ENCODE measurements at regions not wholly inside any gene's neighbourhood (a gene's known extent, or its start where the extent isn't known, plus 50 kb on each side); places are given as distances from the start of the nearest gene placed in this dataset.

DNA sequence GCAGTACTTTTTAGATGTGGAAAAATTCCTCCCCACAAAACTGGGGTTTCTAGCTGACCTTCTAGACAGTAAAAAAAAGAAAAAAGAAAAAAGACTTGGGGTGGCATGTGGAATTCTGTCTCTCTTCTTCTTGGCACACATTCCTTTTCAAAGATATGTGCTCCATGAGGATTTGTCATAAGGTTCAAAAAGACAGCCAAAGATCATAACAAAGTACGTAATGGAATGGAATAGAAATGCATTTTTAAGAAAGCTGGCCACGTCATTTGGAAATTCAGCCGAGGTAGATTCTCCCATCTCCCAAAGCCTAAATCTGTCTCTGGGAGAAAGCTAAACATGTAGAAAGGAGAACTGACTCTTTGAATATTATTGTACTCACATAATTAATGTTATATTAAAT lies 381.3 kb upstream of the NFE2L3 start:
- Histone ChIP-seq H3K27ac (no peak overlapping the region), H3K4me3 (no peak overlapping the region), H3K27me3 (no peaks in the 10 kb centered on the region), H3K36me3 (no peaks in the 10 kb centered on the region), H3K9me3 (no peaks in the 10 kb centered on the region), H3K4me1 (no peaks in the 10 kb centered on the region)
- no peak for DNase-seq (ENCODE audit: low spot score in 2 of 2)
- no peak for TF ChIP-seq POLR2AphosphoS5 (IDR thresholded peaks at IDR 0.05)
- TF ChIP-seq POLR2A (IDR thresholded peaks at IDR 0.05) = no peak
- no peak for TF ChIP-seq CTCF (IDR thresholded peaks at IDR 0.05)
- intact Hi-C loops (cut with DNase I; ENCODE audit: low total_unique reads) = no loop called here

DNA sequence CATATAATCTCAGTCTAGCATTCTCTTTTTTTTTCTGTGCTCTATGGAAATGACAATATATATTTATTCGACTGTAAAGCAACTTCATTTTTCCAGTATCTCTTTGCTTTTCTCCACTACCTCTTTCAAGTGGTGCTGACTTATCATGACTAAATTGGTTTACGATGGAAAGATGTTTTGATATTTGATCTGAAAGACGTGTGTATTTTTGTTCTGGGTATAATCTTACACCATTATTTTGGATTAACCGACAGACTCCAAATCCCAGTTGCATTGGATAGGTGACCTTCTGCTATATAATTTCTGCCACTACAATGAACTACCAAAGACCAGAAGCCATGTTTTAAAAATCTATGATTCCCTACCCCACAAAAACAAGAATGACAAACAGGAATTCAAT lies 380.5 kb upstream of the NFE2L3 start:
- Histone ChIP-seq H3K4me1 (no peaks in the 10 kb centered on the region), H3K4me3 (no peak overlapping the region), H3K9me3 (no peaks in the 10 kb centered on the region), H3K36me3 (no peaks in the 10 kb centered on the region), H3K27me3 (no peaks in the 10 kb centered on the region), H3K27ac (no peak overlapping the region)
- DNase-seq (ENCODE audit: low spot score in 2 of 2) = no peak
- intact Hi-C loops (cut with DNase I; ENCODE audit: low total_unique reads) = no loop called here
- TF ChIP-seq POLR2AphosphoS5 (IDR thresholded peaks at IDR 0.05) (no peak), POLR2A (IDR thresholded peaks at IDR 0.05) (no peak)

DNA sequence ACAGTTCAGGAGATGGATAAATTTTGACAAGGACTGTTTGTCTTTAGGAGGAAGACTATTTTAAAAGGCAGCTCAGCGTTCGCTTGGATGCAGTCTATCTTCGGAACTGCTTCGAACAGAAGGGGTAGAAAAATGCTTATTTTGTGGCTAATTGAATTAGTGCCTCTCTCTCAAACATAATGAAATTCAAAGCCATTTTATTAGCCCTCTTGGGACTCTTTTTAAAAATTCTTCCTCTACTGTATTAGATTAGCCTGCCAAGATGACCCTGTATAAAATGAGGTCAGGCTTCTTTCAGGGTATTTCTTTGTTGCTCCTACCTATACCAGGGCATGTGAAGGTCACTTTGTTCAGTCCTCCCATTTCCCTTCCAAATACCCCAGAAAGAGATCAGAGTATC lies 379.2 kb upstream of the NFE2L3 start:
- no peak for TF ChIP-seq CTCF (IDR thresholded peaks at IDR 0.05)
- TF ChIP-seq POLR2AphosphoS5 (IDR thresholded peaks at IDR 0.05) = no peak
- TF ChIP-seq POLR2A (IDR thresholded peaks at IDR 0.05) = no peak
- Histone ChIP-seq H3K36me3 (no peaks in the 10 kb centered on the region), H3K27me3 (no peaks in the 10 kb centered on the region), H3K4me3 (no peak overlapping the region), H3K4me1 (no peaks in the 10 kb centered on the region), H3K9me3 (no peaks in the 10 kb centered on the region), H3K27ac (no peak overlapping the region)
- no peak for DNase-seq (ENCODE audit: low spot score in 2 of 2)
- intact Hi-C loops (cut with DNase I; ENCODE audit: low total_unique reads) = no loop called here

GRCh38 chr7:25774675-25775074 lies 377.3 kb upstream of the NFE2L3 start:
- intact Hi-C loops (cut with DNase I; ENCODE audit: low total_unique reads) = no loop called here
- no peaks in the 10 kb centered on the region for H3K36me3 ChIP-seq
- no peak for TF ChIP-seq CTCF (IDR thresholded peaks at IDR 0.05)
- TF ChIP-seq POLR2A (IDR thresholded peaks at IDR 0.05) = no peak
- TF ChIP-seq POLR2AphosphoS5 (IDR thresholded peaks at IDR 0.05) = no peak
- H3K4me3 ChIP-seq = no peak overlapping the region
- no peaks in the 10 kb centered on the region for H3K9me3 ChIP-seq
- no peaks in the 10 kb centered on the region for H3K27me3 ChIP-seq
- no peaks in the 10 kb centered on the region for H3K4me1 ChIP-seq
- DNase-seq (ENCODE audit: low spot score in 2 of 2) = no peak
- no peak overlapping the region for H3K27ac ChIP-seq

DNA sequence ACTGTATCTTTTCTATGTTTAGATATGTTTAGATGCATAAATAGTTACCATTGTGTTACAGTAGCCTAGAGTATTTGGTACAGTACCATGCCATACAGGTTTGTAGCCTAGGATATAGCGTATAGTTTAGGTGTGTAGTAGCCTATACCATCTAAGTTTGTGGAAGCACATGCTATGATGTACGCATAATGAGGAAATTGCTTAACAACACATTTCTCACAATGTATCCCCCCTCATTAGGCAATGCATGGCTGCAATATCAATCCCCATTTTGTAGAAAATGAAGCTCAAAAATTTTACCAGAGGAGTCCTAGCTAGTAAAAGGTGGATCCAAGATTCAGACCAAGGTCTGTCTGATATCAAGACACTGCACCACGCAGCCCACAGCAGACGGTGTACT lies 376.4 kb upstream of the NFE2L3 start:
- Histone ChIP-seq H3K27me3 (no peaks in the 10 kb centered on the region), H3K4me3 (no peak overlapping the region), H3K4me1 (no peaks in the 10 kb centered on the region), H3K36me3 (no peaks in the 10 kb centered on the region), H3K27ac (no peak overlapping the region), H3K9me3 (no peaks in the 10 kb centered on the region)
- TF ChIP-seq CTCF (IDR thresholded peaks at IDR 0.05) (no peak), POLR2AphosphoS5 (IDR thresholded peaks at IDR 0.05) (no peak), POLR2A (IDR thresholded peaks at IDR 0.05) (no peak)
- intact Hi-C loops (cut with DNase I; ENCODE audit: low total_unique reads) = no loop called here
- DNase-seq (ENCODE audit: low spot score in 2 of 2) = no peak

All from breast epithelium (tissue), 4 donors.